ENCODE measurements at regions not wholly inside any gene's neighbourhood (a gene's known extent, or its start where the extent isn't known, plus 50 kb on each side); places are given as distances from the start of the nearest gene placed in this dataset.
"Not testable (repeated sequence)": the region's sequence is repeated elsewhere in the genome, so short reads cannot be mapped to it uniquely, and the experiment has no call there.

DNA sequence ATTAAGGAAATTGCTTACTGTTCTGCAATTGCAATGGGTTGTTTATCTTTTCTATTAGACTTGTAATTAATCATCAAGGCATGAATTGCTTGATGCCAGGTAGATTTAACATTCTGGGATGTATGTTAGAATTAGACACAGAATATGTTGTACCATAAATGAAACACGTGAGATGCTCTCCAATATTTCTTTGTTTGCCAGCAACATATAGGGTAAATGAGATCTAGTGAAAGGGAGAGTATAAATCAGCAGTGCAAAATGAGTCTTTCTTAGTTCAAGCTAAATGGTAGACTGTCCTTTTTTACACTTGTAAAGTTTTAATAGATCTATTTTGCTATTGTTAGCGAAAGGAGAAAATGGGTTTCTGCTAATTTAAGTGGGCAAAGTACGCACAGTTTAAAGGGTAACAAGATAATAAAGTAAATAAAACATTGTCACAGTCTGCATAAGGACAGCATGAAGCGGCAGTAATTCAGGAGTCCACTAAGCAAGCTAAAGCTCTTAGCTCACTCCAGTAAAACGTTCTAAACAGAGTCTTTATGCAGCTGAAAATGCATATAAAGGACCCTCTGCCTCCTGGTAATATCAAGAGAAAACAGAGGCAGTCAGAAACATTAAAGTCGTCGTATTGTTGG lies 1137.1 kb downstream of the OLFM4 start:
- no peak for DNase-seq

DNA sequence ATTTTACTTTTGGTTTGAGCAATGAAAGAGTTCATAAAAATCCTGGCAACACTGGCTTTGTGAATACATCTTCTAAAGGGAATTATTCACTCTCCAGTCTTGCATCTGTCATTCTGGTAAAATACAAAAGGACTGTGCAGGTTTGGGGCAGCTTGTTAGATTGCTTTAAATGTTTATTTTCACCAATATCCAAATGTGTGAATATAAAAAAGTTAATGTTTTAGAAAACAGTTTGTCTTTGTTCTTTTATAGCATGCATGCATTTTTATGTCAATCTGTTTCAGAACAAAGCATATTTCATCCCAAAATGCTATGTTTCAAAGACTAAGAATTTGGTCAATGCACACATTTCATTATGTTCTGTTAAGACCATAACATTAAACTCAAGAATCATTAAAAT lies 1145.4 kb downstream of the OLFM4 start:
- no peak for DNase-seq

DNA sequence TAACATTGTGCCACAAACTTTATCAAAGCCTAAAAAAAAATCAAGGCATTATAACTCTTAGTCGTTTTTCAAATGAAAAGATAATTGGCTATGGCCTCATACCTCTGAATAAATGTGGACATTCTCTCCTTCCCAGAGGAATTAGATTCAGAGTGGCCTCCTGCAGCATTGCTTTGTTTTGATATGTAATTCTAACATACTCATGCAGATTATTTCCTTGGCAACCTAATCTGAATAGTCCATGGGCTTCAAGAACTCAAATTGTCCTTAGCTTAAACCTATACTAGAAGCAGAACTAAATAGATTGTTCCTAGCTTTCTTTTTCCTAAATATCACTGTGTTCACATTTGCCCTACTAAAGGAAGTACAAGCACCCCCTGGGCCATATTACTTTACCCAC lies 1146.9 kb downstream of the OLFM4 start:
- no peak for DNase-seq

DNA sequence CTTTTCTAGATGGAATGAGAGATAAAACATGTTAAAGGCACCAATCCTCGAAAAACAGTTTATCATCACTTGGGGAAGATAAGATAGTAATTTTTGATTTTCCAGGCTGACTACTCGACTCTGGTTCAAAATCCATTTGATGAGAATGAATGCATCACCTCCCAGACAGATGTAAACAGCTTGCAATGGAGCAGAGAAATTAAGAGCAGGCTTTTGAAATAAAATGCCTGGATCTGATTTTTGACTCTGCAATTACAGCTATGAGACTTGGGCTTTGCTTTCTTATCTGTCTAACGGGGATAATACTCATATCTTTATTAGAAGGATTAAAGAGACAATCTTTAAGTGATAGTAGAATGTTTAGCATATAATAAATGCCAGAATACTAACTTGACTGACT lies 1148.9 kb downstream of the OLFM4 start:
- no peak for DNase-seq

DNA sequence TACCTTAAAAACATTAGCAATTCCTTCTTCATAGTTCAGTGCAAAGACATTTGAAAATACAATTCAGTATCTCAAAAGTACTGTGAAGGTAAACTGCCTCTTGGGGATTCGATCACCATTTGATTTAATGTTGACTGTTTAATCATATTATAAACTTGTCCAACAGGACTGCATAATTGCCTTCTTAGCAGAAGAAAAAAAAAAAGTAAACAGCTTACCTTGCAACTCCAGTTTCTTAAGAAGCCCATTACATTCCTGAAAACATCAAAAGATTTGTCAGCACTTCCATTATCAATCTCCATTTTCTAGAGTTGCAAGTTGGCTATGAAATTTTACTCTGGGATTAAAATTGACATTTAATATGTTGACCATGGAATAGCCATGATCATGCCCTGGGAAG lies 1154.6 kb downstream of the OLFM4 start:
- no peak for DNase-seq

DNA sequence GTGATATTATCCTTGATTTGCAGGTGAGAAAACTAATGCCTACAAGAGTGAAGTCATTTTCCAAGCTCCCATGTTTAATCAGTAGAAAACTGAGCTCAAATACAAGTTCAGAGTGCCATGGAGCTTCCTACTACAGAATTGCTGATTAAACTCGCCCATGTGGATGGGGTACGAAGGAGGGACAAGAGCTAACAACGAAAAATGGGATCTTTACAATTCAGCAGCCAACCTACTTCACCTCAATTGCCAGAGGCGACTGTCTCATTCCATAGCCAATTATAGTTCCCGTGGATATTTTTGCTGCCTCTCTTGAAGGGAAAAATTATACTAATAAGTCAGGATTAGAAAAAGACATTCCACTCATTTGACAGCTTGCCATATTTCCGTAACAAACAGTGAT lies 1155.1 kb downstream of the OLFM4 start:
- DNase-seq, result no peak

DNA sequence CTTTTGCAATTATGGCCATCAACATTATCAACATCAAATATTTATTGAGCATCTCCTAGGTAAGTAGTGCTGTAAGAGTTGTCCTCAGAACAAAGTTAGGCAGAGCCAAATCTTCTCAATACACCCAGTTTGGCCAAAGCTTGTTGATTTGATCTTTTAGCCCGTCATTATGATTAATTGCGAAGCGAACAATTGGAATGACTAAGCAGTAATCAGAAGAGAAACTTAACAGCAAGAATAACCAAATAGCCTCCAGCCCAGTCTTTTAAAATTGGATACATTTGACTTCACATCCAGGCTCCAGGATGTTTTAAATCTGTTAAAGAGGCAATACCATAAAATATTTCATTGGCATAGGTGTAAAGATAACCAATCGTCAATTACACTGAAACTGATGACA lies 1156.0 kb downstream of the OLFM4 start:
- no peak for DNase-seq

DNA sequence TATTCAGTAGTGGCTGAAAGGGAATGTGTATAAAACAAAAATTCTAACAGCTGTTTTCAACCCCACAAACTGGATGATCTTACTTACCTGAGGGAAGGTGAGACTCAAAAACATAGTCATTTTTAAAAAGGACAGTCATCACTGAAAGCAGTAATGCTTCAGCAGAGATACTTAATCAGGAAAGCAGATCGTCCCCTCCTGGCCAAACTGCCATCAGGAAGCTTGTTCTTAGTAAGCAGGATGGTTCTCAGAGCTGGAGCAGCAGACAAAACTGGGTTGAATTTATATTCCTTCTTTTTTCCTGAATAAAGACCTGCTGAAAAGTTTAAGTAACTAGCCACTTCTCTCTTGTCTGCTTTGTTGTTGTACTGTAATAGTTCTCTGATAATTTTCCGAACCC lies 1156.5 kb downstream of the OLFM4 start:
- no peak for DNase-seq

DNA sequence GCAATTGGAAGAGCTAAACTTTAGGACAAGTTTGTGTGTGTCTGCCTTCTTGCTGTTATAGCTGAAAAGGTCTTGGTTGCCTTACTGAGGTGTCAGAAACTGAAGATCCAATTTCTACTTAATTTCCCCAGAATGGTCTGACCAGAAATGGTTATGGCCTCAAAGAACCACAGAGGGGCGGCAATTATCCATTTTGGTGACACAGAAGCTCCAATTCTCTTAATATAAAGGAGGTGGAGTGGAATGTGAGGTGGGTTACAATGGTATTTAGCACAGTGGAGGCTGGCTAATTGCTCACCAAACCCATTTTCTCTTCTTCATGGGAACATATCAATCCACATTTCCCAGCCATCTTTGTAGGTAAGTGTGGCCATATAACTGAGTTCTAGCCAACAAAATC lies 1157.2 kb downstream of the OLFM4 start:
- no peak for DNase-seq

DNA sequence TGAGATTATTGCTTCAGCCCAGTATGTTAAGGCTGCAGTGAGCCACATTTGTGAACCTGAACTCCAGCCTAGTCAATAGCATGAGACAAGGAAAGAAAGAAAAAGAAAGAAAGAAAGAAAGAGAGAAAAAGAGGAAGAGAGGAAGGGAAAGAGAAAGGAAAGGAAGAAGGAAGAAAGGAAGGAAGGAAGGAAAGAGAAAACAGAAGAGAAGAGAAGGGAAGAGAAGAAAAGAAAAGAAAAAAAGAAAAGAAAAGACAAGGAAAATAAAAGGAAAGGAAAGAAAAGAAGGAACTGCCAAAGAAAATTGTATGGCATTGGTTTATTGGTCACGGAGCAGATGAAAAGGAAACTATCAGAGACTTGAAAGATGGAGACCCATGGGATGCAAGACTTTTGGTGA lies 1158.8 kb downstream of the OLFM4 start:
- no peak for DNase-seq

DNA sequence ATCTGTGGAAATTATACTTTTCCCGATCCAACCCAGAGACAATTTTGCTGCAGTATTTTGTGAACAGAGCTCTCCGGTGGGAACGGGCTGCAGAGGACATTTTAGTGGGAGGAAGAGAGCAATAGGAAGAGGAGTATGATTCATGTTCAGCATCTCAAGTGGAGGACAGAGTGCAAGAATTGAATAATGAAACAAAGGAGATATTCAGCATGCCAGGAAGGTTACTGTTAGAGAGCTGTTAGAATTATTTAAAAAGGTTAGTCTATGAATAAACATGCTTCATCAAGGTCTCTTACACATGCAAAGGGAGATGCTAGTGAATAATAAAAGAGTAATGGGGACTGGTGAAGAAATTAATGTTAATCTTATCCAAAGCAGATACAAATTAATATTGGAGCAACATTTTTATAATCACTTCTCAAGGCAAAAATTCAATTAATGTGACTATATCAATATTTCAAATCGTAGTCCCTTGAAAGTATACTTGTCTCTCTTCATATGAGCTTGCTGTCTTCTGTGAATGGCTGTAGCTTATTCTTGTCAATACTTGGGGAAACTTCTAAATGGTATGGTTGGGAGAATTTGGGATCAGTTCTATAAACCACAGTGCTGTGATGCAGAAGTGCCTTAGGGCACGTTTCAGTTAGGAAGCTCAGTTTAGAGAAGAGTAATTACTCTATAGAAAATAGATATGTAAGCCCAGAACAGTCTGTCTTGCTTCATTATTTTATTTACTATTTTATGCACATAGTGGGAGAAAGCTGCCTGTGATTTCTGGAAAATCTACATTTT lies 1165.8 kb downstream of the OLFM4 start:
- no peak for DNase-seq

DNA sequence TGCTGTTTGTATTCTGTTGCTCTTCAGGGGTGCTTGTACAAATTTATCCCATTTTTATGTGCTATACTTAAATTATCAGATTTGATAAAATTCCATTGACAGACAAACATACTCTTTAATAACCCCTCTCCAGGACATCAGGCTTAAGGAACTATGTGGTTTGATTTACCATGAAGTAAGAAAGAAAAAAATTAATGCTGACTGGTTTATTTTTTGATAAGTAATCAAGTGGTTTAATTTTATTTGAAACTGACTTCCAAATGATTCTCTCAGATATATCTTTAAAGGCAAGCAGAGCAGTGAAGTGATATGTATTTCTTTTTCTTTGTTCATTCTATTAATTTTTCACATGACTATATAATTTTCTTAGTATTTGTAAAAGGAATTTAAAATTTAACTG lies 1168.1 kb downstream of the OLFM4 start:
- DNase-seq, result no peak

DNA sequence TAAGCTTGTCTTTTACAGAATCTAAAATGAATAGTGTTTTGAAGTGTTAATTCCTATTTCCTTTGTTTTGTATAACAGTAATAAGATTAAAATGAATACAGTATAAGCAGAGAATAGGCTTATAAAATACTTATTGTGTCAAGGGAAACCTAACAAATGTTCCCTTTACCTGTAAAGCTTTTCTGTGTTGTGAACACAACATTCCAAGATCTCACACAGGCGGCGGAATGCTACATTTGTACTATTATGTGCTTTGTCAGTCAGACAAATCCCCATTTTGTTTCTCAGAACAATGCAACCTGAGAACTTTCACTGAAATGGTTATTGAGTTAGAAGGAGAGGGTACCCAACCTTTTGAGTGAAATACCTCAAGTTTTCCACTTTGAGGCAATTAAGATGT lies 1170.3 kb downstream of the OLFM4 start:
- no peak for DNase-seq

DNA sequence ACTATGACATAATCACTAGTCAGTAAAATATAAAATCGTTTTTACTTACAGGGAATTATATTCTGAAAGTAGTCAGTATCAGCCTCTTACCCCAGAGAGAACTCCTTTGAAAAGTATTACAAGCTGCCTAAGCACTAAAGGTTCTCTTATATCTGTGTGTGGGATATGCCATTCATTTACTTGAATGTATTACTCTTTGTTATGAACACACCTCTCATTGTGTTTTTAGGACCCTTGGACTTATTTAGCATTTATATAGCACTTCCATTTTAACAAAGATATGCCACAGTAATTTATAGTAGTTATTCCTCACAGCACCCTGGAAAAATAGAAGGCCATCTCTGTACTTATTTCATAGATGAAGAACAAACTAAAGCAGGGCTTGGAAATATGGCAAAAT lies 1178.0 kb downstream of the OLFM4 start:
- no peak for DNase-seq

DNA sequence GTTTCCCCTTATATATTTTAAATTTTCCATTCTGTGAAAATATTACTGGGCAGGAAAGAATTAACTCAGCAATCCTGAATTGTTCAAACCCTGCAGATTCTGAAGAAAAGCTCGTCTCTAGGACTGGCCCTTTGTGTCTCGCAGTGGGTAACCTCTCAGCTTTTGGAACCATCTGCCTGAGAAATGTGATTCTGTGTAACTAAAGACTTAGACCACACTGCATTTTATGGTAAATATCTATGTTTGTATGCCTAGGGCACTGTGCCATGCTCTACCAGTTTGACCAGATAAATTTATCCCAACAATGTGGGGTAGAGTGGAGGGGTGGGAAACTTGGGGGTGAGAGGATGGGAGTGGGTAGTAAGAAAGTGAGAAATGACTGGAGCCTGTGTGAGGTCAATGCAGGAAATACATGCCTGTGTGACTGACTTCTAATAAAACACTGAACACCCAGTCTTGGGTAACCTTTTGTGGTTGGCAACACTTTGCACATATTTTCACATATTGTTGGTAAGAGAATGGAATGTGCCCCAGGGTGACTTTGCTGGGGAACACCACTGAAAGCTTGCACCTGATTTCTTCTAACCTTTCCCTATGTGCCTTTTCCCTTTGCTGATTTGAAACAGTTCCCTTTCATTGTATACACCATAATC lies 1181.9 kb downstream of the OLFM4 start:
- DNase-seq, result no peak

DNA sequence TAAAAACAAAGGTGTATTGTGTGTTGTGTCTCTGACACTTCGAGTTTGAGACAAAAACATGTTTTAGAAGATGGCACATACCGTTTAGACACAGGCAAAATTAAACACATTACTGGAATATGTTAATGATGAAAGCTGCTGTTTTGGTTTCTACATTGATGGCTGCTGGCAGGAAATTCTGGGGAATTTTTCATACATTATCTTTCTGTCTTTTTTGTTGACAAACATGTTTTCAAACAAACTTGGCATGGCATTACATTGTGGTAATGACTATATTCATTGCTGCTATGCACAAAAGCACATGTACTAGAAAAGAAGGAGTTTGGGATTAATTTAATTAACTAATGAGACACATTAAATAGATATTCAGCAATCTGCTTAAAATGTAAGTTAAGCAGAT lies 1187.6 kb downstream of the OLFM4 start:
- DNase-seq, result no peak

DNA sequence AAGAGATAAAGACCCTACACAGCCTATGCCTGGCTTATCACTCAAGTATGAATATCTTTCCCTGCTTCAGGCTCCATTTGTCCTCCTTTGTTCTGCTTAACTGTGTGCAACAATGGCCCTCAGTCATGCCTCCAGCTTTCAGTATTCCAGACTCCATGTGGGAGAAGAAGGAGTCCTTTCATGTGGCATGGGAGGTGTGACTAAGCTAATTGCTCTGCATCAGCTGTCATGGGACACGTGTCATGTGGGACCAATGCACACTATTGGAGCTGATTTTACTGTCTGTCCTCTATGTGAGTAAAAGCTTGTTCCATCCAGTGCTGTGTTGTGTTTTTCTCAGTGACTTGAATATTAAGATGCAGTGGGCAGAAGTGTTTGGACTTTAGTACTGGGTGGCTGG lies 1198.3 kb downstream of the OLFM4 start:
- DNase-seq, result no peak

DNA sequence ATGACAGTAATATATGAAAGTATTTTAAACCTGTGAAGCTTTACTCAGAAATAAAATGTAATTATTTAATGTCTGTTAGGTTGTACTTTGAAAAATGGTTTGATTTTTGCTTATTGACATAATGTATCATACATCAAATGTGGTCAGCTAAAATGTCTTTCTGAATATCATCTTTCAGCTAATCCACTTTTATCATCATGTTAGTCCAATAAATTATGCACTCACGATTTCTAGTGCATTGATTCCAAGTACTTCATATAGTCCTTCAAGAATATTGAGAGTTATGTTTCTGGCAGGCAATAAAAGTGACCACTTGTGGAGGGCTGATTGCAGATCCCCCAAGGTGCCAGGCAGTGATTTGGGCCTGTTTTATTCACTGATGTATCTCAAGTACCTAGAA lies 1204.1 kb downstream of the OLFM4 start:
- DNase-seq, result no peak

DNA sequence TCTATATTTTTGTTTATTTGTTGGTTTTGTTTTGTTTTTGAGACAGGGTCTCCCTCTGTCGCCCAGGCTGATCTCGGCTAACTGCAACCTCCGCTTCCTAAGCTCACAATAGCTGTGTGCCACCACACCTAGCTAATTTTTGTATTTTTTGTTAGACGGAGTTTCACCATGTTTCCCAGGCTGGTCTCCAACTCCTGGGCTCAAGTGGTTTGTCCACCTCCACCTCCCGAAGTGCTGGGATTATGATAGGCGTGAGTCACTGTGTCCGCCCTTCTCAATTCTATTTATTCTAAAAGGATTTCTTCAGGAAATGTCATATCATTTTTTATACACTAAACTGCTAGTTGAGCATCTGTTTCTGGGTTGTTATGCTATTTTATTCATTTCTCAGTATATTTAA lies 1206.0 kb downstream of the OLFM4 start:
- no peak for DNase-seq

DNA sequence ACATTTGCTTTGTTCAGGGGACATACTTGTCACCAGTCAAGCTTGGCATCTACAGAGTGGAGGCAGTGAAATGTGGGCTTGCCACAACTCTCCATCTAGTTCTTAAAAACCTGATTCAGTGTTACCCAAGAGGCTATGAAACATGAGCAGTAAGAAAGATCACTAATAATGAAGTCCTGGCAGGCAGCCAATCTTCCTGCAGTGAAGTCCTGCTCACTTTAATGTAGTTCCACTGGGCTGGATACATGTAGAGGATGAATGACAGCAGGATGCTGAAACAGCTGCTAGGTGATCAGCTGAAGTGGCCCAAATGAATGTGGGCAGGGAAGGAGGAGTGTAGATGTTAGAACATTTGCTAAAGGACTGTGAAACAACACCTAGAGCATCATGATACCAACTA lies 1213.1 kb downstream of the OLFM4 start:
- no peak for DNase-seq

DNA sequence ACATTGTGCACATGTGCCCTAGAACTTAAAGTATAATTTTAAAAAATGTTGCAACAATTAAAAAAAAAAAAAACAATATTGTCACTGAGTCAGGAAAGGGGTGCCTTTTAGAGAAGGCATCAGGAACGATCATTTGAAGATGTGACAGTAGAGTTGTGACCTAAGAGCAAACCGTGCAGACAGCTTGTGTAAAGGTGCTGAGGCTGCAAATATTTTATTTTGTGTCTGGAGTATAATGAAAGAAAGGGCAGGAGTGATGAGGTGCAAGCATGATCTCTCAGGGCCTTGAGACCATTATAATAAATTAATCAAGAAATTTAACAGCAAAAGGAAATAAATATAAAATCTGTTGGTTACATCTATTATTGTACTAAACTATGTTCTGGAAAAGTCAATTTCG lies 1219.7 kb downstream of the OLFM4 start:
- no peak for DNase-seq

DNA sequence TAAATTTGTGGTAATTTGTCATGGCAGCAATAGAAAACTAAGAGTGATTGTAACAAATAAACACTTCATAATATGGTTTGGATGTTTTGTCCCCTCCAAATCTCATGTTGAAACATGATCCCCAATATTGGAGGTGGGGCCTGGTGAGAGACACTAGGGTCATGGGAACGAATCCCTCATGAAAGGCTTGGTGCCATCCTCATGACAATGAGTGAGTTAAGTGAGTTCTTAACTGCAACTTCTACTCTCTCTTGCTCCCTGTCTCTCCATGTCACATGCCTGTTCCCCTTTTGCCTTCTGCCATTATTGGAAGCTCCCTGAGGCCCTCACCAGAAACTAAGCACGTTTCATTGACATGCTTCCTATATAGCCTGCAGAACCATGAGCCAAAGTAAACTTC lies 1233.2 kb downstream of the OLFM4 start:
- no peak for DNase-seq

DNA sequence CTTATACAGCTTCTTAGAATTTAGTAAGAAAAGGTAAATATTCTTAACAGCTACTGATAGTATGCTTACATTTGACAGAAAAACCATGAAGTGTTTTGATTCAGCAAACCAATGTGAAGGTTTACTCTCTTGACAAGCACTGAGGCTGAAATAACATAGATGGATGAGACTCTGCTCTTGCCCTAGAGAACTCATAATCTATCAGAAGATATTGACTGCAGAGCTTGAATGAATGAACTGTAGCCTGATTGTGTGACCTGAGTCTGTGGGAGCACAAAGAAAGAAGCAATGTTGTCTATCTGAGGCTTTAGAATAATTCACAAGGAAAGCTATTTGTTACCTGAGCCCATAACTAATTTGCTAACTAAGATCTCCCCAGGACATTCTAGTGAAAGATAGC lies 1235.3 kb downstream of the OLFM4 start:
- DNase-seq, result no peak

DNA sequence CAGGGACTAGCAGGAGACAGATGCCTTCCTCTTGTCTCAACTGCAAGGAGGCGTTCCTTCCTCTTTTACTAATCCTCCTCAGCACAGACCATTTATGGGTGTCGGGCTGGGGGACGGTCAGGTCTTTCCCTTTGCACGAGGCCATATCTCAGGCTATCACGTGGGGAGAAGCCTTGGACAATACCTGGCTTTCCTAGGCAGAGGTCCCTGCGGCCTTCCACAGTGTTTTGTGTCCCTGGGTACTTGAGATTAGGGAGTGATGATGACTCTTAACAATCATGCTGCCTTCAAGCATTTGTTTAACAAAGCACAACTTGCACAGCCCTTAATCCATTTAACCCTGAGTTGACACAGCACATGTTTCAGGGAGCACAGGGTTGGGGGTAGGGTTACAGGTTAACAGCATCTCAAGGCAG lies 1238.6 kb downstream of the OLFM4 start:
- not testable (repeated sequence) for DNase-seq
